IMR-90 (cell line): ENCODE measurements at regions not wholly inside any gene's neighbourhood (a gene's known extent, or its start where the extent isn't known, plus 50 kb on each side); places are given as distances from the start of the nearest gene placed in this dataset.

Source experiments
- ATAC-seq: fragments of 200-7000 bp; cut with Tn5 transposase; 2 replicates; pipeline ENCODE4 v1.9.1; 2020; ENCODE audit warnings: low read depth, mild to moderate bottlenecking, moderate library complexity
- BruUV-seq: library from RNA; stranded (reverse); fragments of 400-500 nt; replicated peaks from 2 replicates; lab custom pipeline; 2021; lab: Mats Ljungman, UMichigan
- CTCF ChIA-PET: fragments of 300-600 bp; formaldehyde crosslinking; extraction: SDS; loops from one replicate; lab custom pipeline; 2021; ENCODE audit warnings: antibody characterized with exemption; lab: Yijun Ruan, JAX
- POLR2A ChIA-PET: fragments of 300-600 bp; sonication (Branson Sonifier 250); formaldehyde crosslinking; loops from one replicate; lab custom pipeline; 2022; ENCODE audit warnings: antibody characterized with exemption; ENCODE audit not compliant: unreplicated experiment; lab: Charles Lee
- DNase-seq: peaks from one replicate; pipeline ENCODE4 v3.0.0; 2013
- H2AFZ ChIP-seq: replicated peaks from 2 replicates; pipeline ENCODE3; 2013; ENCODE audit warnings: low read length, mild to moderate bottlenecking; ENCODE audit not compliant: poor library complexity
- H2AK5ac ChIP-seq: 2 replicates; pipeline ENCODE4 v1.6.1; 2013; ENCODE audit warnings: low read depth, low read length, inconsistent platforms
- H2AK9ac ChIP-seq: replicated peaks from 2 replicates; pipeline ENCODE3; 2013; ENCODE audit warnings: mild to moderate bottlenecking, low read depth, low read length, moderate library complexity; ENCODE audit not compliant: poor library complexity
- H2BK120ac ChIP-seq: 2 replicates; pipeline ENCODE4 v1.6.1; 2013; ENCODE audit warnings: low read depth, low read length, inconsistent platforms
- H2BK15ac ChIP-seq: 3 replicates; pipeline ENCODE4 v1.6.1; 2013; ENCODE audit warnings: low read depth, low read length, inconsistent platforms
- H2BK20ac ChIP-seq: 2 replicates; pipeline ENCODE4 v1.6.1; 2013; ENCODE audit warnings: low read depth, mild to moderate bottlenecking, inconsistent platforms, low read length, moderate library complexity
- H2BK5ac ChIP-seq: 2 replicates; pipeline ENCODE4 v1.6.1; 2013; ENCODE audit warnings: mild to moderate bottlenecking, low read depth, low read length, inconsistent platforms; ENCODE audit not compliant: poor library complexity, severe bottlenecking
- H3K14ac ChIP-seq: replicated peaks from 2 replicates; pipeline ENCODE4 v1.6.1; 2013; ENCODE audit warnings: low read depth, low read length, inconsistent platforms
- H3K18ac ChIP-seq: 2 replicates; pipeline ENCODE4 v1.6.1; 2013; ENCODE audit warnings: low read depth, low read length, control low read depth
- H3K23ac ChIP-seq: 2 replicates; pipeline ENCODE4 v1.6.1; 2013; ENCODE audit warnings: low read depth, low read length, inconsistent platforms
- H3K27ac ChIP-seq: 2 replicates; pipeline ENCODE4 v1.5.1; 2013; ENCODE audit warnings: mild to moderate bottlenecking, control low read depth, low read length; ENCODE audit not compliant: insufficient read depth
- H3K27me3 ChIP-seq: 2 replicates; pipeline ENCODE4 v1.6.1; 2013; ENCODE audit warnings: low read length; ENCODE audit not compliant: control insufficient read depth, insufficient read depth
- H3K36me3 ChIP-seq: 2 replicates; pipeline ENCODE4 v1.6.1; 2013; ENCODE audit warnings: low read length, mixed read lengths; ENCODE audit not compliant: control insufficient read depth, insufficient read depth
- H3K4ac ChIP-seq: 2 replicates; pipeline ENCODE4 v1.6.1; 2013; ENCODE audit warnings: low read depth, low read length, inconsistent platforms
- H3K4me1 ChIP-seq: 2 replicates; pipeline ENCODE4 v1.6.1; 2013; ENCODE audit warnings: low read length, mixed read lengths; ENCODE audit not compliant: control insufficient read depth, insufficient read depth
- H3K4me2 ChIP-seq: 2 replicates; pipeline ENCODE4 v1.6.1; 2013; ENCODE audit warnings: low read depth, mild to moderate bottlenecking, control low read depth, low read length, moderate library complexity
- H3K4me3 ChIP-seq: 2 replicates; pipeline ENCODE4 v1.5.1; 2013; ENCODE audit warnings: low read depth, mild to moderate bottlenecking, control low read depth, low read length, moderate library complexity; ENCODE audit not compliant: insufficient read depth
- H3K56ac ChIP-seq: 2 replicates; pipeline ENCODE4 v1.6.1; 2013; ENCODE audit warnings: low read length, inconsistent platforms; ENCODE audit not compliant: insufficient read depth; ENCODE audit errors: extremely low read depth
- H3K79me1 ChIP-seq, 2 experiments: 2 replicates each; pipeline ENCODE4 v1.6.1; 2013; ENCODE audit warnings: low read length in 2 of 2, inconsistent platforms in 1 of 2, low read depth in 1 of 2
- H3K9ac ChIP-seq: 2 replicates; pipeline ENCODE4 v1.6.1; 2013; ENCODE audit warnings: low read depth, low read length, control low read depth
- H3K9me1 ChIP-seq: 2 replicates; pipeline ENCODE4 v1.6.1; 2013; ENCODE audit warnings: low read length, inconsistent platforms; ENCODE audit not compliant: insufficient read depth
- H3K9me3 ChIP-seq: 2 replicates; pipeline ENCODE4 v1.6.1; 2013; ENCODE audit warnings: low read length; ENCODE audit not compliant: control insufficient read depth, insufficient read depth
- H4K20me1 ChIP-seq: 2 replicates; pipeline ENCODE4 v1.6.1; 2013; ENCODE audit warnings: low read length, inconsistent platforms; ENCODE audit not compliant: insufficient read depth
- H4K5ac ChIP-seq: 2 replicates; pipeline ENCODE4 v1.6.1; 2013; ENCODE audit warnings: mild to moderate bottlenecking, low read depth, low read length, control low read depth
- H4K8ac ChIP-seq, 2 experiments: 2 replicates each; pipeline ENCODE4 v1.6.1; 2013; ENCODE audit warnings: low read depth in 2 of 2, low read length in 2 of 2, control low read depth in 1 of 2, inconsistent platforms in 1 of 2
- H4K91ac ChIP-seq: 2 replicates; pipeline ENCODE4 v1.6.1; 2013; ENCODE audit warnings: low read depth, low read length, inconsistent platforms; ENCODE audit not compliant: insufficient read depth
- BHLHE40 ChIP-seq: fragments of 150-350 bp; IDR thresholded peaks from 2 replicates; pipeline ENCODE4 v1.6.1; 2016; ENCODE audit warnings: mild to moderate bottlenecking, low read depth, low read length
- CEBPB ChIP-seq: IDR thresholded peaks from 2 replicates; pipeline ENCODE4 v1.6.1; 2012; ENCODE audit warnings: low read depth, low read length, improper control_type of control experiment
- POLR2A ChIP-seq: IDR thresholded peaks from 2 replicates; pipeline ENCODE4 v1.6.1; 2012; ENCODE audit warnings: mild to moderate bottlenecking, low read depth, low read length
- dilution Hi-C: fragments of 300-500 bp; cut with HindIII; formaldehyde crosslinking; loops from one replicate; pipeline ENCODE4 v1.14.3; 2018; ENCODE audit warnings: low sequenced_read_pairs; ENCODE audit not compliant: unreplicated experiment
- in situ Hi-C: fragments of 300-500 bp; cut with MboI; formaldehyde crosslinking; loops from 3 replicates; pipeline ENCODE4 v1.14.3; 2019; ENCODE audit warnings: low sequenced_read_pairs, inconsistent platforms, mixed read lengths
- intact Hi-C: fragments of 100-400 bp; cut with micrococcal nuclease; formaldehyde crosslinking; loops from 2 replicates; pipeline ENCODE4 v1.10.0; 2022

DNA sequence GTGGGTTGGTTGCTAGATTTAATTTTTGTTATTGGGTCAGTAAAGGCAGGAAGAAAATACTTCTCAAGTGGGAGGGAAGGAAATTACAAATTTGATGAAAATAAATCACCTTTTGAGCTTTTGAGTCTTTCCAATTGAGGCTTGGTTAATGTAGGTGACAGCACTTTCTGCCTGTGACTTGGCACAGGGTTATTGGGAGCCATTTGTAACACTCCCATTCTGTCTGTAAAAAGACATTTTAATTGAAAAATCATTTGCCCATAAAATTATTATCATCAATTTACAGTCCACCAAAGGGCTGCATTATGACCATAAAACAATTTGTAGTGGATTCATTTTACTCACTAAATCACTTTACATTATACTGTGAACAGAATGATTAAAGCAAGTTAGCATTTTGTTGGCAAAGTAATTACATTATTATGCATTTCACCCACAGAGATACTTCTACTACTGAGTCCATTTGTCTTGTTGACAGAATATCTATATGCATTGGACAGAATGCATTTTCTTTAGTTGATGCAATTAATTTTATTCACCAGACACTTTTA lies 974.6 kb downstream of the UQCRFS1 start:
- in situ Hi-C loops (no loop called here), intact Hi-C loops (no loop called here), dilution Hi-C loops (no loop called here)
- no peak overlapping the region for H3K4me3 ChIP-seq
- H2BK15ac ChIP-seq, result no peak overlapping the region
- CTCF ChIA-PET, result no interaction called here
- no peaks in the 10 kb centered on the region for H3K4me1 ChIP-seq
- DNase-seq (no peak), ATAC-seq (no peak)
- H3K36me3 ChIP-seq, result no peaks in the 10 kb centered on the region
- TF ChIP-seq POLR2A (no peak), BHLHE40 (no peak), CEBPB (no peak)
- no peak overlapping the region for H4K5ac ChIP-seq
- H3K56ac ChIP-seq, result no peak overlapping the region
- no peaks in the 10 kb centered on the region for H3K9me1 ChIP-seq
- POLR2A ChIA-PET, result no interaction called here
- H3K23ac ChIP-seq, result no peak overlapping the region
- H2BK120ac ChIP-seq, result no peak overlapping the region
- no peak overlapping the region for H4K91ac ChIP-seq
- no peak overlapping the region for H2AK5ac ChIP-seq
- H3K4ac ChIP-seq, result no peak overlapping the region
- no peak overlapping the region for H3K27ac ChIP-seq
- no peak overlapping the region for H3K18ac ChIP-seq
- no peak overlapping the region for H2AFZ ChIP-seq
- H3K9me3 ChIP-seq, result peaks cover 31% of the 10 kb centered on the region
- no peak overlapping the region for H3K14ac ChIP-seq
- H2AK9ac ChIP-seq, result no peak overlapping the region
- BruUV-seq, result no TSS peak
- H4K20me1 ChIP-seq, result no peaks in the 10 kb centered on the region
- H3K4me2 ChIP-seq, result no peak overlapping the region
- no peak overlapping the region for H3K9ac ChIP-seq
- no peaks in the 10 kb centered on the region for H3K27me3 ChIP-seq
- H2BK20ac ChIP-seq, result no peak overlapping the region
- no peak overlapping the region for H4K8ac ChIP-seq
- no peak overlapping the region for H2BK5ac ChIP-seq
- H3K79me1 ChIP-seq, result no peaks in the 10 kb centered on the region
